ENCODE measurements at regions not wholly inside any gene's neighbourhood (a gene's known extent, or its start where the extent isn't known, plus 50 kb on each side); places are given as distances from the start of the nearest gene placed in this dataset.

DNA sequence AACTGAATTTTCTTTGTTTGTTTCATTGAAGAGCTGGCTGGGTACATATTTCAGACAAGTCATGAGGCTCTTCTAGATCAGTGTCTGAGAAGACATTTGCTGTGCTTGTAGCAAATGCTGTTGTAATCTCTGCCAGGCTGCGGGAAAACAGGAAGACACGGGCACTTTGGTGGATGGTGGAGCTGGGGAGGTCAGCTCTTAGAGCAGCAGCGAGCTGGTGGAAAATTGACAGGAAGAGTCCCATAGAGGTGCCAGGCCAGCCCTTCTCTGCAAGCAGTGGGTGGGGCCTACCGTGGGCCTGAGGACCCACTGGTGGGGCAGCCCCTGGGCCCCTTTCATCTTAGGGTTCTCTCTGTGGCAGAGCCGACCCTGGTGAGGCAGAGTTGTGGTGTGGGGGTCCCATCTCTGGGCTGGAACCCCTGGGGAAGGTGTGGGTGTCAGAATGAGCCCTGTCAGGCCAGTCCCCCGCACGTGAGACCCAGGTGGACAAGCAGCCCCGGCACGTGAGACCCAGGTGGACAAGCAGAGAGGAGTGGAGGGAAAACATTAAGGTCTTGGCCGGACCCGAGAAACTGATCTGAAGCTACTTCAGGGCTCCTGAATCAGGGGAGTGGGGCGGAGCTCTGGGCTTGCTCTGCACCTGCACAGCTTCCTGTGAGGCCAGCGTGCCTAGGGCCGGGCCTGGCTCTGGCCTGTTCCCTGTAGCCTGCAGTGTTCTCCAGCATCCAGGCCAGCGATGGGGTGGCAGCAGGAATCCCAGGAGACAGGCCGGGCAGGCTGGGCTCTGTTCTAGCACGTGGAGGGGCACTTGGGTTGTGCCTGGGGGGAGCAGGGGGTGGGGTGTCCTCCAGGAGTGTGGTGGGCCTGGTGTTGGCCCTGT lies 273.5 kb upstream of the HDAC4 start:
- no peak overlapping the region for H3K27ac ChIP-seq

DNA sequence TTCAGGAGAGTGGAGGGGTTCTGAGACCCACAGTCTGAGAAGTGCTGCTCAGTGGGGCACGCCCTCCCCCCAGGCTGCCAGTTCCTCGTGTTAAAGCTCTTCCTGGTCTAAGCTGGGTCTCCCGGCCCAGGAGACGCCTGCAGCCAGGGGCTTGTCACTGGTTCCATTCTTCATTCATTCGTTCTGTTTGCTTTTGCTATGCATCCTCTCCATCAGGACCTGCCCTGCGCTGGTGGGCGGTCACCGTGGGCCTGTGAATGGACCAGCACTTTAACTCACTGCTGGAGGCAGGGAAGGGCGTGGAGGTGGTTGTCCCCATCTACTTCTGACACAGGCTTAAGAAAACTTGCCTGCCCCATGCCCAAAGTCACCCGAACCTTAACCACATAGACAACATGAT lies 272.8 kb upstream of the HDAC4 start:
- intact Hi-C loops (cut with DNase I): no loop called here
- WGBS, 2 donors: 74% methylated on average over 10 of the region's 10 CpGs
- ATAC-seq: no peak
- H3K4me3 ChIP-seq: no peak overlapping the region
- no peaks in the 10 kb centered on the region for H3K4me1 ChIP-seq
- no peaks in the 10 kb centered on the region for H3K36me3 ChIP-seq (replicated peaks in 1 of 2; ENCODE audit: insufficient read depth in 1 of 2, low read depth in 2 of 2)
- no peak overlapping the region for H3K27ac ChIP-seq
- DNase-seq: no peak
- no peaks in the 10 kb centered on the region for H3K27me3 ChIP-seq
- no peaks in the 10 kb centered on the region for H3K9me3 ChIP-seq
- TF ChIP-seq, protein P1, sequence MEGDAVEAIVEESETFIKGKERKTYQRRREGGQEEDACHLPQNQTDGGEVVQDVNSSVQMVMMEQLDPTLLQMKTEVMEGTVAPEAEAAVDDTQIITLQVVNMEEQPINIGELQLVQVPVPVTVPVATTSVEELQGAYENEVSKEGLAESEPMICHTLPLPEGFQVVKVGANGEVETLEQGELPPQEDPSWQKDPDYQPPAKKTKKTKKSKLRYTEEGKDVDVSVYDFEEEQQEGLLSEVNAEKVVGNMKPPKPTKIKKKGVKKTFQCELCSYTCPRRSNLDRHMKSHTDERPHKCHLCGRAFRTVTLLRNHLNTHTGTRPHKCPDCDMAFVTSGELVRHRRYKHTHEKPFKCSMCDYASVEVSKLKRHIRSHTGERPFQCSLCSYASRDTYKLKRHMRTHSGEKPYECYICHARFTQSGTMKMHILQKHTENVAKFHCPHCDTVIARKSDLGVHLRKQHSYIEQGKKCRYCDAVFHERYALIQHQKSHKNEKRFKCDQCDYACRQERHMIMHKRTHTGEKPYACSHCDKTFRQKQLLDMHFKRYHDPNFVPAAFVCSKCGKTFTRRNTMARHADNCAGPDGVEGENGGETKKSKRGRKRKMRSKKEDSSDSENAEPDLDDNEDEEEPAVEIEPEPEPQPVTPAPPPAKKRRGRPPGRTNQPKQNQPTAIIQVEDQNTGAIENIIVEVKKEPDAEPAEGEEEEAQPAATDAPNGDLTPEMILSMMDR (IDR thresholded peaks at IDR 0.05): no peak
- TF ChIP-seq POLR2A (IDR thresholded peaks at IDR 0.05): no peak

More for the DNA sequence above, 273.5 kb upstream of the HDAC4 start:
- Histone ChIP-seq H3K9me3 (no peaks in the 10 kb centered on the region), H3K27me3 (no peaks in the 10 kb centered on the region), H3K4me1 (no peaks in the 10 kb centered on the region), H3K4me3 (no peak overlapping the region), H3K36me3 (replicated peaks in 1 of 2; ENCODE audit: insufficient read depth in 1 of 2, low read depth in 2 of 2) (no peaks in the 10 kb centered on the region)
- WGBS, 2 donors: 75 to 81% methylated on average over 8 to 16 of the region's 17 CpGs
- intact Hi-C loops (cut with DNase I): no loop called here
- DNase-seq (no peak), ATAC-seq (no peak)
- no peak for TF ChIP-seq POLR2A (IDR thresholded peaks at IDR 0.05)
- TF ChIP-seq, protein P1 (IDR thresholded peaks at IDR 0.05): no peak

DNA sequence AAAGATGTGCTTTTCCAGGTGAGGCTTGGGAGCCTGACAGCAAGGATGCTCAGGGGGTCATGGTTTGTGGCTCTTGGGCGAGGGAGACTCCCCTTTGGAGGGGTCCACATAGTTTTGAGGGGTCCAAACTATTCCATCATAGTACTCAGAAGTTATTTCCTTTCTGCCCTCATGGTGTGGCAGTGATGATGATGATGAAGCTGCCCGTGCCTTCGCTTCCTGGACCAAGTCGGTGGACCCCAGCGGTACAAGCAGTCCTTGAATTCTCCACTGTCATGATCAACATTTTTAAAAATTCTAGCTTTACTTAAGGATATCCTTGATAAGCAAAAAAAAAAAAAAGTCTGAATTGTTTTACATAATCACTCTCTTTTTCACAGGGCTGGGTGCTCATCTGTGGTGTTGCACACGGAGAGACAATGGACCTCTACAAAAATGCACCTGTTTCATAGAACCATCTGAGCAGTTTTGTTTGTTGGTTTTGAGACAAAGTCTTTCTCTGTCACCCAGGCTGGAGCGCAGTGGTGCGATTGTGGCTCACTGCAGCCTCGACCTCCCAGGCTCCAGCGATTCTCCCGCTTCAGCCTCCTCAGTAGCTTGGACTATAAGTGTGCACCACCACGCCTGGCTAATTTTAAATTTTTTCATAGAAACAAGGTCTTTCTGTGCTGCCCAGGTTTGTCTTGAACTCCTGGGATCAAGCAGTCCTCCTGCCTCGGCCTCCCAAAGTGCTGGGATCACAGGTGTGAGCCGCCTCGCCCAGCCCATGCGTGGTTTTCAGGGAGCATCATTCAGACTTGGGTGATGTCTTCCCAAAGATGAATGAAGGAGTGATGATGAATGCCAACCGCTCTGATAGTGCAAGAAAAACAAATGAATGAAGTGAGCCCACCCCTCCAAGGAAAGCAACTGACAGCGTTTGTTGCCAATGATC lies 271.4 kb upstream of the HDAC4 start:
- no peak for DNase-seq

DNA sequence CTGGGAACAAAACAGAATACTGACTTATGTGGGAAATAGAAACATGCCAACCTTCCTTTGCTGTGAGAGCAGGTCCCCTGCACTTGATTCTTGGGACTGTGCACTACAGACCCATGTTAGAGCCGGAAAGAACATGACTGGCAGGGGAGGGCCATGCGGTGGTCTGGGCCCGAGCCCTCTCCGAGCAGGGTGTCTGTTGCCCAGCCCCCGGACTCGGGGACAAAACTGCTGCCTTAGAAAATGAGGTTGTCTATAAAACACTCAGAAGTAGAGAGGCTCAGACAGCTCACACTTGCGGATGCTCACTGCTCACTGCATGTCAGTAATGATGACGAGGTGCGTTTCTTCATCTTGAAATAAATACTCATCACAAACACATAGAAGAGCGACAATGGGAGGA lies 270.7 kb upstream of the HDAC4 start:
- WGBS, 2 donors: 67 to 77% methylated on average over 10 of the region's 10 CpGs
- no peak overlapping the region for H3K4me3 ChIP-seq
- DNase-seq (no peak), ATAC-seq (no peak)
- H3K36me3 ChIP-seq (replicated peaks in 1 of 2; ENCODE audit: insufficient read depth in 1 of 2, low read depth in 2 of 2): no peaks in the 10 kb centered on the region
- no peak overlapping the region for H3K27ac ChIP-seq
- TF ChIP-seq, protein P1 (IDR thresholded peaks at IDR 0.05): no peak
- TF ChIP-seq POLR2A (IDR thresholded peaks at IDR 0.05): no peak
- no peaks in the 10 kb centered on the region for H3K27me3 ChIP-seq
- intact Hi-C loops (cut with DNase I): no loop called here
- no peaks in the 10 kb centered on the region for H3K4me1 ChIP-seq
- no peaks in the 10 kb centered on the region for H3K9me3 ChIP-seq

More for the DNA sequence above, 271.4 kb upstream of the HDAC4 start:
- Histone ChIP-seq H3K27ac (no peak overlapping the region), H3K4me1 (no peaks in the 10 kb centered on the region), H3K4me3 (no peak overlapping the region), H3K27me3 (no peaks in the 10 kb centered on the region), H3K36me3 (replicated peaks in 1 of 2; ENCODE audit: insufficient read depth in 1 of 2, low read depth in 2 of 2) (no peaks in the 10 kb centered on the region), H3K9me3 (no peaks in the 10 kb centered on the region)
- no peak for ATAC-seq
- TF ChIP-seq, protein P1 (IDR thresholded peaks at IDR 0.05): no peak
- TF ChIP-seq POLR2A (IDR thresholded peaks at IDR 0.05): no peak
- 68 to 72% methylated on average over 18 of the region's 18 CpGs for WGBS, 2 donors
- intact Hi-C loops (cut with DNase I): no loop called here
